ENCODE measurements at regions not wholly inside any gene's neighbourhood (a gene's known extent, or its start where the extent isn't known, plus 50 kb on each side); places are given as distances from the start of the nearest gene placed in this dataset.

GRCh38 chr10:83698899-83699298 lies 440.4 kb upstream of the GHITM start:
- H4K20me1 ChIP-seq (replicated peaks in 1 of 2; ENCODE audit: control insufficient read depth in 1 of 2, insufficient read depth in 2 of 2, low read length in 2 of 2), result no peaks in the 10 kb centered on the region
- H4K91ac ChIP-seq (replicated peaks; ENCODE audit: insufficient read length, low read length), result no peak overlapping the region
- H3K18ac ChIP-seq (ENCODE audit: extremely low read depth, low read length), result no peak overlapping the region
- no peak overlapping the region for H3K9ac ChIP-seq (replicated peaks in 1 of 4; ENCODE audit: extremely low read depth in 1 of 4, low read depth in 3 of 4, low read length in 3 of 4)
- H2BK15ac ChIP-seq (ENCODE audit: low read length), result no peak overlapping the region
- no peak overlapping the region for H2BK20ac ChIP-seq (ENCODE audit: low read length)
- H3K27ac ChIP-seq (ENCODE audit: low read depth, low read length), result no peak overlapping the region
- no peak for TF ChIP-seq NANOG (IDR thresholded peaks at IDR 0.05; ENCODE audit: insufficient read depth, low read depth, low read length, poor library complexity, severe bottlenecking)
- no peak for TF ChIP-seq KDM1A (IDR thresholded peaks at IDR 0.05; ENCODE audit: borderline replicate concordance, low read length)
- TF ChIP-seq ZNF274 (IDR thresholded peaks at IDR 0.05; ENCODE audit: borderline replicate concordance, extremely low read depth, low read length), result no peak
- TF ChIP-seq RXRA (IDR thresholded peaks at IDR 0.05; ENCODE audit: insufficient read depth, low read depth, low read length), result no peak
- no peak for TF ChIP-seq EZH2 (IDR thresholded peaks at IDR 0.05; ENCODE audit: low read depth, low read length, severe bottlenecking)
- TF ChIP-seq USF2 (IDR thresholded peaks at IDR 0.05; ENCODE audit: low read length), result no peak
- no peak for TF ChIP-seq JUN (IDR thresholded peaks at IDR 0.05; ENCODE audit: low read depth, low read length)
- no peak for TF ChIP-seq MAX (IDR thresholded peaks at IDR 0.05)
- TF ChIP-seq RFX5 (IDR thresholded peaks at IDR 0.05; ENCODE audit: borderline replicate concordance, low read depth, low read length), result no peak
- CTCF ChIA-PET (ENCODE audit: partially characterized antibody), result no interaction called here
- H3K56ac ChIP-seq (replicated peaks; ENCODE audit: insufficient read length, low read depth, low read length), result no peak overlapping the region
- POLR2A ChIA-PET (ENCODE audit: partially characterized antibody), result no interaction called here
- DNase-seq (ENCODE audit: low read depth in 1 of 2, low spot score in 2 of 2) (no peak), FAIRE-seq (no peak)
- no peak overlapping the region for H2AFZ ChIP-seq (ENCODE audit: low read length)
- H3K27me3 ChIP-seq (replicated peaks in 1 of 4; ENCODE audit: control insufficient read depth in 3 of 4, extremely low read depth in 1 of 4, insufficient read depth in 3 of 4, low read length in 3 of 4), result no peaks in the 10 kb centered on the region
- no peak overlapping the region for H3K4me2 ChIP-seq (ENCODE audit: insufficient read depth in 1 of 2, low read depth in 2 of 2, low read length in 2 of 2)
- 90% methylated on average over 2 of the region's 2 CpGs; no CpG with 5 or more reads in 1 of the 2 experiments for WGBS, 2 experiments (ENCODE audit: extremely low coverage in 1 of 2, insufficient coverage in 1 of 2, insufficient read length in 1 of 2, insufficient replicate concordance in 2 of 2, low coverage in 1 of 2, low lambda C conversion rate in 2 of 2, missing lambda C conversion rate in 1 of 2)
- H3K14ac ChIP-seq (ENCODE audit: insufficient read length), result no peak overlapping the region
- H3K4me1 ChIP-seq (replicated peaks in 1 of 4; ENCODE audit: control insufficient read depth in 3 of 4, insufficient read depth in 4 of 4, low read length in 3 of 4), result peaks cover 0 to 4% (median 1%) of the 10 kb centered on the region in 4 experiments; a peak in 3 of 7 replicates
- H4K8ac ChIP-seq (ENCODE audit: extremely low read depth, insufficient read depth, low read length), result no peak overlapping the region
- H3K23me2 ChIP-seq (ENCODE audit: low read depth, low read length), result no peaks in the 10 kb centered on the region
- no peak overlapping the region for H4K5ac ChIP-seq (ENCODE audit: insufficient read length, low read depth, low read length)
- no peak overlapping the region for H3K4me3 ChIP-seq (ENCODE audit: extremely low read depth in 1 of 4, insufficient read depth in 2 of 4, low read depth in 3 of 4, low read length in 4 of 4)
- no peaks in the 10 kb centered on the region for H3K36me3 ChIP-seq (ENCODE audit: control insufficient read depth in 2 of 4, insufficient read depth in 4 of 4, low read length in 3 of 4)
- H3K79me2 ChIP-seq (ENCODE audit: control insufficient read depth in 1 of 2, insufficient read depth in 2 of 2, low read length in 2 of 2), result no peaks in the 10 kb centered on the region
- no peaks in the 10 kb centered on the region; a peak in 1 of 4 replicates for H3K9me3 ChIP-seq (ENCODE audit: insufficient read depth in 2 of 2, low read depth in 1 of 2, low read length in 1 of 2)
- H2AK5ac ChIP-seq (ENCODE audit: low read depth, low read length), result no peak overlapping the region
- no peak overlapping the region for H2BK120ac ChIP-seq (replicated peaks; ENCODE audit: low read depth, low read length)
- no peaks in the 10 kb centered on the region for H3K79me1 ChIP-seq (ENCODE audit: low read depth, low read length)
- no peak overlapping the region for H2BK12ac ChIP-seq (ENCODE audit: low read depth, low read length)
- no peak overlapping the region for H3K4ac ChIP-seq (replicated peaks; ENCODE audit: insufficient read length, low read depth, low read length)
- no peak overlapping the region for H2BK5ac ChIP-seq (ENCODE audit: low read depth, low read length)
- H3K23ac ChIP-seq (ENCODE audit: insufficient read length), result no peak overlapping the region
